OCI-M2 (cell line): ENCODE measurements at regions not wholly inside any gene's neighbourhood (a gene's known extent, or its start where the extent isn't known, plus 50 kb on each side); places are given as distances from the start of the nearest gene placed in this dataset.
"Not testable (repeated sequence)": the region's sequence is repeated elsewhere in the genome, so short reads cannot be mapped to it uniquely, and the experiment has no call there.

ENCODE experiments used
- DNase-seq: peaks from one replicate; lab custom pipeline; 2025; ENCODE audit not compliant: unreplicated experiment; lab: John Stamatoyannopoulos, UW

- DNase-seq = not testable (repeated sequence)
These were observed 53.6 kb upstream of the MAPK10 start for GRCh38 chr4:86413426-86413825.

- no peak for DNase-seq
These were observed 54.8 kb upstream of the MAPK10 start for GRCh38 chr4:86414686-86415085.

- no peak for DNase-seq
These were observed 56.2 kb upstream of the MAPK10 start for GRCh38 chr4:86416081-86416480.

GRCh38 chr4:86421461-86421860 is 61.6 kb upstream of the MAPK10 start:
- DNase-seq = no peak

- DNase-seq = no peak
These were observed 71.8 kb upstream of the MAPK10 start for GRCh38 chr4:86431543-86432116.

- no peak for DNase-seq
These were observed 72.8 kb upstream of the MAPK10 start for GRCh38 chr4:86432559-86433134.

GRCh38 chr4:86439293-86439692 is 79.4 kb upstream of the MAPK10 start:
- no peak for DNase-seq

GRCh38 chr4:86441175-86441936 is 81.5 kb upstream of the MAPK10 start:
- no peak for DNase-seq

GRCh38 chr4:86442881-86443280 is 83.0 kb upstream of the MAPK10 start:
- no peak for DNase-seq

- DNase-seq = no peak
These were observed 83.6 kb upstream of the MAPK10 start for GRCh38 chr4:86443495-86443894.

- DNase-seq = no peak
These were observed 87.1 kb upstream of the MAPK10 start for GRCh38 chr4:86446996-86447395.

- DNase-seq = no peak
These were observed 89.0 kb upstream of the MAPK10 start for GRCh38 chr4:86448871-86449270.

GRCh38 chr4:86449746-86450588 is 90.1 kb upstream of the MAPK10 start:
- DNase-seq = no peak

- no peak for DNase-seq
These were observed 91.0 kb upstream of the MAPK10 start for GRCh38 chr4:86450861-86451260.

GRCh38 chr4:86451560-86452330 is 91.9 kb upstream of the MAPK10 start:
- DNase-seq = no peak

GRCh38 chr4:86452422-86452891 is 92.6 kb upstream of the MAPK10 start:
- no peak for DNase-seq

GRCh38 chr4:86452924-86453531 is 93.2 kb upstream of the MAPK10 start:
- no peak for DNase-seq

- not testable (repeated sequence) for DNase-seq
These were observed 93.8 kb upstream of the MAPK10 start for GRCh38 chr4:86453611-86454072.

- no peak for DNase-seq
These were observed 102.0 kb upstream of the MAPK10 start for GRCh38 chr4:86461849-86462248.

GRCh38 chr4:86472377-86473019 is 112.6 kb upstream of the MAPK10 start:
- DNase-seq = no peak
